ENCODE measurements at regions not wholly inside any gene's neighbourhood (a gene's known extent, or its start where the extent isn't known, plus 50 kb on each side); places are given as distances from the start of the nearest gene placed in this dataset.
A peak's percentile ranks its signal among the peaks of the same experiment; 100 is the strongest.

- no peak for DNase-seq (ENCODE audit: low spot score)
Measured at GRCh38 chr12:90311561-90311960, 602.9 kb upstream of the ATP2B1 start.

GRCh38 chr12:90305379-90305778, 596.7 kb upstream of the ATP2B1 start:
- DNase-seq (ENCODE audit: low spot score), result no peak

- DNase-seq (ENCODE audit: low spot score), result no peak
Measured at GRCh38 chr12:90304231-90304630, 595.6 kb upstream of the ATP2B1 start.

GRCh38 chr12:90303771-90304170, 595.1 kb upstream of the ATP2B1 start:
- DNase-seq (ENCODE audit: low spot score), result no peak

GRCh38 chr12:90301561-90302133, 593.0 kb upstream of the ATP2B1 start:
- DNase-seq (ENCODE audit: low spot score), result no peak

GRCh38 chr12:90301095-90301494, 592.5 kb upstream of the ATP2B1 start:
- no peak for DNase-seq (ENCODE audit: low spot score)

- no peak for DNase-seq (ENCODE audit: low spot score)
Measured at GRCh38 chr12:90299666-90300065, 591.0 kb upstream of the ATP2B1 start.

GRCh38 chr12:90299121-90299520, 590.5 kb upstream of the ATP2B1 start:
- DNase-seq (ENCODE audit: low spot score), result peak; percentile 10

- DNase-seq (ENCODE audit: low spot score), result no peak
Measured at GRCh38 chr12:90298289-90298948, 589.8 kb upstream of the ATP2B1 start.

- DNase-seq (ENCODE audit: low spot score), result no peak
Measured at GRCh38 chr12:90295858-90296257, 587.2 kb upstream of the ATP2B1 start.

GRCh38 chr12:90292183-90292582, 583.5 kb upstream of the ATP2B1 start:
- no peak for DNase-seq (ENCODE audit: low spot score)

GRCh38 chr12:90290980-90291975, 582.6 kb upstream of the ATP2B1 start:
- DNase-seq (ENCODE audit: low spot score), result no peak

- DNase-seq (ENCODE audit: low spot score), result no peak
Measured at GRCh38 chr12:90287585-90287984, 578.9 kb upstream of the ATP2B1 start.

GRCh38 chr12:90281154-90281868, 572.7 kb upstream of the ATP2B1 start:
- DNase-seq (ENCODE audit: low spot score), result no peak

GRCh38 chr12:90280564-90281058, 572.0 kb upstream of the ATP2B1 start:
- no peak for DNase-seq (ENCODE audit: low spot score)

- no peak for DNase-seq (ENCODE audit: low spot score)
Measured at GRCh38 chr12:90280033-90280432, 571.4 kb upstream of the ATP2B1 start.

- DNase-seq (ENCODE audit: low spot score), result no peak
Measured at GRCh38 chr12:90275088-90275487, 566.5 kb upstream of the ATP2B1 start.

- DNase-seq (ENCODE audit: low spot score), result no peak
Measured at GRCh38 chr12:90274407-90274806, 565.8 kb upstream of the ATP2B1 start.

GRCh38 chr12:90268574-90268973, 559.9 kb upstream of the ATP2B1 start:
- no peak for DNase-seq (ENCODE audit: low spot score)

GRCh38 chr12:90262251-90262650, 553.6 kb upstream of the ATP2B1 start:
- no peak for DNase-seq (ENCODE audit: low spot score)

GRCh38 chr12:90261283-90261682, 552.6 kb upstream of the ATP2B1 start:
- DNase-seq (ENCODE audit: low spot score), result no peak

- DNase-seq (ENCODE audit: low spot score), result no peak
Measured at GRCh38 chr12:90260136-90260535, 551.5 kb upstream of the ATP2B1 start.
